ENCODE measurements at regions not wholly inside any gene's neighbourhood (a gene's known extent, or its start where the extent isn't known, plus 50 kb on each side); places are given as distances from the start of the nearest gene placed in this dataset.

GRCh38 chr15:91694831-91695210 lies 158.7 kb upstream of the SLCO3A1 start:
- TF ChIP-seq POLR2A (IDR thresholded peaks at IDR 0.05; ENCODE audit: low read length) (no peak), GATA1 (IDR thresholded peaks at IDR 0.05; ENCODE audit: low read depth, low read length) (no peak)
